ENCODE measurements at regions not wholly inside any gene's neighbourhood (a gene's known extent, or its start where the extent isn't known, plus 50 kb on each side); places are given as distances from the start of the nearest gene placed in this dataset.

- H3K9me3 ChIP-seq (ENCODE audit: insufficient read depth in 2 of 2, low read depth in 1 of 2, low read length in 1 of 2): no peaks in the 10 kb centered on the region
- CTCF ChIA-PET (ENCODE audit: partially characterized antibody): interaction anchor here (0.7 kb wide), 1 partner anchor 1039 kb away, joined by 3 read pairs; no protein-coding TSS in a partner anchor
- 100% methylated on average over 1 of the region's 1 CpG; no CpG with 5 or more reads in 1 of the 2 experiments for whole genome bisulfite sequencing, 2 experiments (ENCODE audit: extremely low coverage in 1 of 2, insufficient coverage in 1 of 2, insufficient read length in 1 of 2, insufficient replicate concordance in 2 of 2, low coverage in 1 of 2, low lambda C conversion rate in 2 of 2, missing lambda C conversion rate in 1 of 2)
- H2BK12ac ChIP-seq (ENCODE audit: low read depth, low read length): no peak overlapping the region
- H3K23me2 ChIP-seq (ENCODE audit: low read depth, low read length): no peaks in the 10 kb centered on the region
- H4K20me1 ChIP-seq (replicated peaks in 1 of 2; ENCODE audit: control insufficient read depth in 1 of 2, insufficient read depth in 2 of 2, low read length in 2 of 2): no peaks in the 10 kb centered on the region
- H3K4ac ChIP-seq (replicated peaks; ENCODE audit: insufficient read length, low read depth, low read length): no peak overlapping the region
- no peaks in the 10 kb centered on the region for H3K27me3 ChIP-seq (replicated peaks in 1 of 4; ENCODE audit: control insufficient read depth in 3 of 4, extremely low read depth in 1 of 4, insufficient read depth in 3 of 4, low read length in 3 of 4)
- H4K5ac ChIP-seq (ENCODE audit: insufficient read length, low read depth, low read length): no peak overlapping the region
- no peak overlapping the region for H2AK5ac ChIP-seq (ENCODE audit: low read depth, low read length)
- H2BK120ac ChIP-seq (replicated peaks; ENCODE audit: low read depth, low read length): no peak overlapping the region
- H4K8ac ChIP-seq (ENCODE audit: extremely low read depth, insufficient read depth, low read length): no peak overlapping the region
- no peaks in the 10 kb centered on the region for H3K79me1 ChIP-seq (ENCODE audit: low read depth, low read length)
- H4K91ac ChIP-seq (replicated peaks; ENCODE audit: insufficient read length, low read length): no peak overlapping the region
- H3K23ac ChIP-seq (ENCODE audit: insufficient read length): no peak overlapping the region
- H3K9ac ChIP-seq (replicated peaks in 1 of 4; ENCODE audit: extremely low read depth in 1 of 4, low read depth in 3 of 4, low read length in 3 of 4): no peak overlapping the region
- H3K18ac ChIP-seq (ENCODE audit: extremely low read depth, low read length): no peak overlapping the region
- DNase-seq (ENCODE audit: low read depth in 1 of 2, low spot score in 2 of 2) (no peak), FAIRE-seq (no peak)
- no peak overlapping the region for H3K4me3 ChIP-seq (ENCODE audit: extremely low read depth in 1 of 4, insufficient read depth in 2 of 4, low read depth in 3 of 4, low read length in 4 of 4)
- no peaks in the 10 kb centered on the region for H3K36me3 ChIP-seq (ENCODE audit: control insufficient read depth in 2 of 4, insufficient read depth in 4 of 4, low read length in 3 of 4)
- H3K4me2 ChIP-seq (ENCODE audit: insufficient read depth in 1 of 2, low read depth in 2 of 2, low read length in 2 of 2): no peak overlapping the region
- no peak overlapping the region for H2BK15ac ChIP-seq (ENCODE audit: low read length)
- H3K79me2 ChIP-seq (ENCODE audit: control insufficient read depth in 1 of 2, insufficient read depth in 2 of 2, low read length in 2 of 2): no peaks in the 10 kb centered on the region
- no peak overlapping the region for H3K56ac ChIP-seq (replicated peaks; ENCODE audit: insufficient read length, low read depth, low read length)
- H3K14ac ChIP-seq (ENCODE audit: insufficient read length): no peak overlapping the region
- no peaks in the 10 kb centered on the region for H3K4me1 ChIP-seq (replicated peaks in 1 of 4; ENCODE audit: control insufficient read depth in 3 of 4, insufficient read depth in 4 of 4, low read length in 3 of 4)
- H2BK20ac ChIP-seq (ENCODE audit: low read length): no peak overlapping the region
- no peak overlapping the region for H3K27ac ChIP-seq (ENCODE audit: low read depth, low read length)
- TF ChIP-seq RAD21 (IDR thresholded peaks at IDR 0.05 in 1 of 2, conservative IDR thresholded peaks at IDR 0.05 in 1 of 2; ENCODE audit: low read depth in 2 of 2, low read length in 2 of 2) (no peak), TAF7 (optimal IDR thresholded peaks at IDR 0.05; ENCODE audit: borderline replicate concordance, low read depth, low read length) (no peak), FOSL1 (IDR thresholded peaks at IDR 0.05; ENCODE audit: insufficient read depth, low read depth, low read length) (no peak), SP1 (IDR thresholded peaks at IDR 0.05; ENCODE audit: low read depth, low read length) (no peak), CBX8 (IDR thresholded peaks at IDR 0.05; ENCODE audit: borderline replicate concordance, low read depth, low read length) (no peak)
- H2AFZ ChIP-seq (ENCODE audit: low read length): no peak overlapping the region
- POLR2A ChIA-PET (ENCODE audit: partially characterized antibody): no interaction called here
- no peak overlapping the region for H2BK5ac ChIP-seq (ENCODE audit: low read depth, low read length)
These were observed 634.0 kb downstream of the TBC1D4 start for GRCh38 chr13:74847966-74848365.
